IMR-90 (cell line): ENCODE measurements at regions not wholly inside any gene's neighbourhood (a gene's known extent, or its start where the extent isn't known, plus 50 kb on each side); places are given as distances from the start of the nearest gene placed in this dataset.

Experiments
- ATAC-seq: fragments of 200-7000 bp; cut with Tn5 transposase; 2 replicates; pipeline ENCODE4 v1.9.1; 2020; ENCODE audit warnings: low read depth, mild to moderate bottlenecking, moderate library complexity
- BruUV-seq: library from RNA; stranded (reverse); fragments of 400-500 nt; replicated peaks from 2 replicates; lab custom pipeline; 2021; lab: Mats Ljungman, UMichigan
- CTCF ChIA-PET: fragments of 300-600 bp; formaldehyde crosslinking; extraction: SDS; loops from one replicate; lab custom pipeline; 2021; ENCODE audit warnings: antibody characterized with exemption; lab: Yijun Ruan, JAX
- POLR2A ChIA-PET: fragments of 300-600 bp; sonication (Branson Sonifier 250); formaldehyde crosslinking; loops from one replicate; lab custom pipeline; 2022; ENCODE audit warnings: antibody characterized with exemption; ENCODE audit not compliant: unreplicated experiment; lab: Charles Lee
- DNase-seq: peaks from one replicate; pipeline ENCODE4 v3.0.0; 2013
- H2AFZ ChIP-seq: replicated peaks from 2 replicates; pipeline ENCODE3; 2013; ENCODE audit warnings: low read length, mild to moderate bottlenecking; ENCODE audit not compliant: poor library complexity
- H2AK5ac ChIP-seq: 2 replicates; pipeline ENCODE4 v1.6.1; 2013; ENCODE audit warnings: low read depth, low read length, inconsistent platforms
- H2AK9ac ChIP-seq: replicated peaks from 2 replicates; pipeline ENCODE3; 2013; ENCODE audit warnings: mild to moderate bottlenecking, low read depth, low read length, moderate library complexity; ENCODE audit not compliant: poor library complexity
- H2BK120ac ChIP-seq: 2 replicates; pipeline ENCODE4 v1.6.1; 2013; ENCODE audit warnings: low read depth, low read length, inconsistent platforms
- H2BK15ac ChIP-seq: 3 replicates; pipeline ENCODE4 v1.6.1; 2013; ENCODE audit warnings: low read depth, low read length, inconsistent platforms
- H2BK20ac ChIP-seq: 2 replicates; pipeline ENCODE4 v1.6.1; 2013; ENCODE audit warnings: low read depth, mild to moderate bottlenecking, inconsistent platforms, low read length, moderate library complexity
- H2BK5ac ChIP-seq: 2 replicates; pipeline ENCODE4 v1.6.1; 2013; ENCODE audit warnings: mild to moderate bottlenecking, low read depth, low read length, inconsistent platforms; ENCODE audit not compliant: poor library complexity, severe bottlenecking
- H3K14ac ChIP-seq: replicated peaks from 2 replicates; pipeline ENCODE4 v1.6.1; 2013; ENCODE audit warnings: low read depth, low read length, inconsistent platforms
- H3K18ac ChIP-seq: 2 replicates; pipeline ENCODE4 v1.6.1; 2013; ENCODE audit warnings: low read depth, low read length, control low read depth
- H3K23ac ChIP-seq: 2 replicates; pipeline ENCODE4 v1.6.1; 2013; ENCODE audit warnings: low read depth, low read length, inconsistent platforms
- H3K27ac ChIP-seq: 2 replicates; pipeline ENCODE4 v1.5.1; 2013; ENCODE audit warnings: mild to moderate bottlenecking, control low read depth, low read length; ENCODE audit not compliant: insufficient read depth
- H3K27me3 ChIP-seq: 2 replicates; pipeline ENCODE4 v1.6.1; 2013; ENCODE audit warnings: low read length; ENCODE audit not compliant: control insufficient read depth, insufficient read depth
- H3K36me3 ChIP-seq: 2 replicates; pipeline ENCODE4 v1.6.1; 2013; ENCODE audit warnings: low read length, mixed read lengths; ENCODE audit not compliant: control insufficient read depth, insufficient read depth
- H3K4ac ChIP-seq: 2 replicates; pipeline ENCODE4 v1.6.1; 2013; ENCODE audit warnings: low read depth, low read length, inconsistent platforms
- H3K4me1 ChIP-seq: 2 replicates; pipeline ENCODE4 v1.6.1; 2013; ENCODE audit warnings: low read length, mixed read lengths; ENCODE audit not compliant: control insufficient read depth, insufficient read depth
- H3K4me2 ChIP-seq: 2 replicates; pipeline ENCODE4 v1.6.1; 2013; ENCODE audit warnings: low read depth, mild to moderate bottlenecking, control low read depth, low read length, moderate library complexity
- H3K4me3 ChIP-seq: 2 replicates; pipeline ENCODE4 v1.5.1; 2013; ENCODE audit warnings: low read depth, mild to moderate bottlenecking, control low read depth, low read length, moderate library complexity; ENCODE audit not compliant: insufficient read depth
- H3K56ac ChIP-seq: 2 replicates; pipeline ENCODE4 v1.6.1; 2013; ENCODE audit warnings: low read length, inconsistent platforms; ENCODE audit not compliant: insufficient read depth; ENCODE audit errors: extremely low read depth
- H3K79me1 ChIP-seq, 2 experiments: 2 replicates each; pipeline ENCODE4 v1.6.1; 2013; ENCODE audit warnings: low read length in 2 of 2, inconsistent platforms in 1 of 2, low read depth in 1 of 2
- H3K9ac ChIP-seq: 2 replicates; pipeline ENCODE4 v1.6.1; 2013; ENCODE audit warnings: low read depth, low read length, control low read depth
- H3K9me1 ChIP-seq: 2 replicates; pipeline ENCODE4 v1.6.1; 2013; ENCODE audit warnings: low read length, inconsistent platforms; ENCODE audit not compliant: insufficient read depth
- H3K9me3 ChIP-seq: 2 replicates; pipeline ENCODE4 v1.6.1; 2013; ENCODE audit warnings: low read length; ENCODE audit not compliant: control insufficient read depth, insufficient read depth
- H4K20me1 ChIP-seq: 2 replicates; pipeline ENCODE4 v1.6.1; 2013; ENCODE audit warnings: low read length, inconsistent platforms; ENCODE audit not compliant: insufficient read depth
- H4K5ac ChIP-seq: 2 replicates; pipeline ENCODE4 v1.6.1; 2013; ENCODE audit warnings: mild to moderate bottlenecking, low read depth, low read length, control low read depth
- H4K8ac ChIP-seq, 2 experiments: 2 replicates each; pipeline ENCODE4 v1.6.1; 2013; ENCODE audit warnings: low read depth in 2 of 2, low read length in 2 of 2, control low read depth in 1 of 2, inconsistent platforms in 1 of 2
- H4K91ac ChIP-seq: 2 replicates; pipeline ENCODE4 v1.6.1; 2013; ENCODE audit warnings: low read depth, low read length, inconsistent platforms; ENCODE audit not compliant: insufficient read depth
- BHLHE40 ChIP-seq: fragments of 150-350 bp; IDR thresholded peaks from 2 replicates; pipeline ENCODE4 v1.6.1; 2016; ENCODE audit warnings: mild to moderate bottlenecking, low read depth, low read length
- CEBPB ChIP-seq: IDR thresholded peaks from 2 replicates; pipeline ENCODE4 v1.6.1; 2012; ENCODE audit warnings: low read depth, low read length, improper control_type of control experiment
- CHD1 ChIP-seq: IDR thresholded peaks from 2 replicates; pipeline ENCODE4 v1.6.1; 2012; ENCODE audit warnings: low read depth, low read length, improper control_type of control experiment
- FOS ChIP-seq: fragments of 150-350 bp; IDR thresholded peaks from 2 replicates; pipeline ENCODE4 v1.6.1; 2016; ENCODE audit warnings: low read depth, low read length
- MAFK ChIP-seq: IDR thresholded peaks from 2 replicates; pipeline ENCODE4 v1.6.1; 2012; ENCODE audit warnings: low read depth, low read length, improper control_type of control experiment
- MAZ ChIP-seq: IDR thresholded peaks from 2 replicates; pipeline ENCODE4 v1.6.1; 2012; ENCODE audit warnings: low read depth, mild to moderate bottlenecking, low read length, improper control_type of control experiment, moderate library complexity, borderline replicate concordance
- MXI1 ChIP-seq: IDR thresholded peaks from 2 replicates; pipeline ENCODE4 v1.6.1; 2012; ENCODE audit warnings: low read depth, mild to moderate bottlenecking, low read length, moderate library complexity, borderline replicate concordance
- NFE2L2 ChIP-seq: fragments of 150-350 bp; IDR thresholded peaks from 2 replicates; pipeline ENCODE4 v1.6.1; 2016; ENCODE audit warnings: low read depth, mild to moderate bottlenecking, low read length
- POLR2A ChIP-seq: IDR thresholded peaks from 2 replicates; pipeline ENCODE4 v1.6.1; 2012; ENCODE audit warnings: mild to moderate bottlenecking, low read depth, low read length
- RAD21 ChIP-seq: IDR thresholded peaks from 2 replicates; pipeline ENCODE4 v1.6.1; 2012; ENCODE audit warnings: low read length, improper control_type of control experiment
- RCOR1 ChIP-seq: IDR thresholded peaks from 2 replicates; pipeline ENCODE4 v1.6.1; 2012; ENCODE audit warnings: mild to moderate bottlenecking, low read length, improper control_type of control experiment; ENCODE audit not compliant: insufficient replicate concordance
- RFX5 ChIP-seq: IDR thresholded peaks from 2 replicates; pipeline ENCODE4 v1.8.0; 2012; ENCODE audit warnings: low read depth, mild to moderate bottlenecking, low read length, moderate library complexity
- SMC3 ChIP-seq: fragments of 150-350 bp; IDR thresholded peaks from 2 replicates; pipeline ENCODE4 v1.6.1; 2016; ENCODE audit warnings: low read depth, mild to moderate bottlenecking, antibody characterized with exemption, low read length, moderate library complexity
- USF2 ChIP-seq: fragments of 150-350 bp; IDR thresholded peaks from 2 replicates; pipeline ENCODE4 v1.6.1; 2017; ENCODE audit warnings: mild to moderate bottlenecking, antibody characterized with exemption, low read length, low read depth
- WGBS, 2 experiments: methylation state at CpG; one replicate each; pipeline versions ENCODE4 v1.1.5 to v1.1.7; 2013; ENCODE audit warnings: missing lambda C conversion rate in 2 of 2; ENCODE audit not compliant: insufficient read length in 1 of 2; ENCODE audit errors: extremely low coverage in 2 of 2; 5-methylcytosine and 5-hydroxymethylcytosine counted together
- dilution Hi-C: fragments of 300-500 bp; cut with HindIII; formaldehyde crosslinking; loops from one replicate; pipeline ENCODE4 v1.14.3; 2018; ENCODE audit warnings: low sequenced_read_pairs; ENCODE audit not compliant: unreplicated experiment
- in situ Hi-C: fragments of 300-500 bp; cut with MboI; formaldehyde crosslinking; loops from 3 replicates; pipeline ENCODE4 v1.14.3; 2019; ENCODE audit warnings: low sequenced_read_pairs, inconsistent platforms, mixed read lengths
- intact Hi-C: fragments of 100-400 bp; cut with micrococcal nuclease; formaldehyde crosslinking; loops from 2 replicates; pipeline ENCODE4 v1.10.0; 2022
- TF ChIP-seq, protein P1 (sequence below): fragments of 150-350 bp; IDR thresholded peaks from 2 replicates; pipeline ENCODE4 v1.6.1; 2016; ENCODE audit warnings: low read depth, mild to moderate bottlenecking, low read length, moderate library complexity, borderline replicate concordance
- TF ChIP-seq, protein P2 (sequence below): conservative IDR thresholded peaks from 2 replicates; pipeline ENCODE4 v1.5.1; 2012; ENCODE audit warnings: mild to moderate bottlenecking, low read depth, low read length, improper control_type of control experiment

DNA sequence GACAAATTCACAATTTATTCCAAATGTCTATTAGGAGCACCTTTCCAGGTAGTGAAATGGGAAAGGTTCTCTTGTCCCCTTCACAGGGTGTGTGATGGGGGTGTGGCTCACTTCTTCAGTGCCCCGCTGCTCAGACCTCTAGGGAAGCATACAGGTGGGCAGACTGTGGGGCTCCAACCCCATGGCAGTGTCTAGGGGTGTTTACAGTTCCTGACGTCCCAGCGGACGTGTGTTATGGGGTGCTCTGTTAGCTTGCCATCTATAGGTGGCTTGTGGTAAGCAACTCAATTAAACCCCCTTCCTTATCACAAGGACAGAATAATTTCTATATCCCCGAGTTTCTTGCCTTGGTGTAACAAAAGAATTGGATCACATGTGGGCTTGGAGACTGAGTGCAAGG, 67.4 kb upstream of the SPINK5 start:
- intact Hi-C loops = no loop called here
- no peak overlapping the region for H4K8ac ChIP-seq
- dilution Hi-C loops = no loop called here
- H3K4me1 ChIP-seq = no peaks in the 10 kb centered on the region
- no peaks in the 10 kb centered on the region for H3K27me3 ChIP-seq
- CTCF ChIA-PET = no interaction called here
- in situ Hi-C loops = no loop called here
- DNase-seq (no peak), ATAC-seq (no peak)
- no TSS peak for BruUV-seq
- no peak overlapping the region for H3K56ac ChIP-seq
- no peak overlapping the region for H2BK120ac ChIP-seq
- no peaks in the 10 kb centered on the region for H4K20me1 ChIP-seq
- H2BK15ac ChIP-seq = no peak overlapping the region
- no peaks in the 10 kb centered on the region for H3K36me3 ChIP-seq
- no peak overlapping the region for H4K91ac ChIP-seq
- WGBS, 2 experiments = no CpG with 5 or more reads among the region's 5 CpGs
- 0 out of 2 replicates have a peak, but pooled peaks cover 4% of the 10 kb centered on the region for H3K9me3 ChIP-seq
- no peaks in the 10 kb centered on the region for H3K9me1 ChIP-seq
- POLR2A ChIA-PET = no interaction called here
- H3K4ac ChIP-seq = no peak overlapping the region
- H3K23ac ChIP-seq = no peak overlapping the region
- H3K18ac ChIP-seq = no peak overlapping the region
- no peak overlapping the region for H2AK9ac ChIP-seq
- H2BK5ac ChIP-seq = no peak overlapping the region
- no peak overlapping the region for H3K4me2 ChIP-seq
- H3K4me3 ChIP-seq = no peak overlapping the region
- no peak overlapping the region for H2AFZ ChIP-seq
- H3K79me1 ChIP-seq = no peaks in the 10 kb centered on the region
- no peak overlapping the region for H4K5ac ChIP-seq
- TF ChIP-seq CHD1 = no peak
- TF ChIP-seq MAZ = no peak
- no peak for TF ChIP-seq BHLHE40
- no peak for TF ChIP-seq RCOR1
- TF ChIP-seq RFX5 = no peak
- TF ChIP-seq SMC3 = no peak
- TF ChIP-seq FOS = no peak
- TF ChIP-seq USF2 = no peak
- TF ChIP-seq MXI1 = no peak
- no peak for TF ChIP-seq MAFK
- no peak for TF ChIP-seq RAD21
- TF ChIP-seq, protein P1, sequence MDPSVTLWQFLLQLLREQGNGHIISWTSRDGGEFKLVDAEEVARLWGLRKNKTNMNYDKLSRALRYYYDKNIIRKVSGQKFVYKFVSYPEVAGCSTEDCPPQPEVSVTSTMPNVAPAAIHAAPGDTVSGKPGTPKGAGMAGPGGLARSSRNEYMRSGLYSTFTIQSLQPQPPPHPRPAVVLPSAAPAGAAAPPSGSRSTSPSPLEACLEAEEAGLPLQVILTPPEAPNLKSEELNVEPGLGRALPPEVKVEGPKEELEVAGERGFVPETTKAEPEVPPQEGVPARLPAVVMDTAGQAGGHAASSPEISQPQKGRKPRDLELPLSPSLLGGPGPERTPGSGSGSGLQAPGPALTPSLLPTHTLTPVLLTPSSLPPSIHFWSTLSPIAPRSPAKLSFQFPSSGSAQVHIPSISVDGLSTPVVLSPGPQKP = no peak
- no peak for TF ChIP-seq POLR2A
- no peak for TF ChIP-seq NFE2L2
- no peak for TF ChIP-seq CEBPB
- TF ChIP-seq, protein P2, sequence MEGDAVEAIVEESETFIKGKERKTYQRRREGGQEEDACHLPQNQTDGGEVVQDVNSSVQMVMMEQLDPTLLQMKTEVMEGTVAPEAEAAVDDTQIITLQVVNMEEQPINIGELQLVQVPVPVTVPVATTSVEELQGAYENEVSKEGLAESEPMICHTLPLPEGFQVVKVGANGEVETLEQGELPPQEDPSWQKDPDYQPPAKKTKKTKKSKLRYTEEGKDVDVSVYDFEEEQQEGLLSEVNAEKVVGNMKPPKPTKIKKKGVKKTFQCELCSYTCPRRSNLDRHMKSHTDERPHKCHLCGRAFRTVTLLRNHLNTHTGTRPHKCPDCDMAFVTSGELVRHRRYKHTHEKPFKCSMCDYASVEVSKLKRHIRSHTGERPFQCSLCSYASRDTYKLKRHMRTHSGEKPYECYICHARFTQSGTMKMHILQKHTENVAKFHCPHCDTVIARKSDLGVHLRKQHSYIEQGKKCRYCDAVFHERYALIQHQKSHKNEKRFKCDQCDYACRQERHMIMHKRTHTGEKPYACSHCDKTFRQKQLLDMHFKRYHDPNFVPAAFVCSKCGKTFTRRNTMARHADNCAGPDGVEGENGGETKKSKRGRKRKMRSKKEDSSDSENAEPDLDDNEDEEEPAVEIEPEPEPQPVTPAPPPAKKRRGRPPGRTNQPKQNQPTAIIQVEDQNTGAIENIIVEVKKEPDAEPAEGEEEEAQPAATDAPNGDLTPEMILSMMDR = no peak
- H3K9ac ChIP-seq = no peak overlapping the region
- H2AK5ac ChIP-seq = no peak overlapping the region
- no peak overlapping the region for H2BK20ac ChIP-seq
- H3K14ac ChIP-seq = no peak overlapping the region
- no peak overlapping the region for H3K27ac ChIP-seq
